ENCODE measurements at regions not wholly inside any gene's neighbourhood (a gene's known extent, or its start where the extent isn't known, plus 50 kb on each side); places are given as distances from the start of the nearest gene placed in this dataset.

DNA sequence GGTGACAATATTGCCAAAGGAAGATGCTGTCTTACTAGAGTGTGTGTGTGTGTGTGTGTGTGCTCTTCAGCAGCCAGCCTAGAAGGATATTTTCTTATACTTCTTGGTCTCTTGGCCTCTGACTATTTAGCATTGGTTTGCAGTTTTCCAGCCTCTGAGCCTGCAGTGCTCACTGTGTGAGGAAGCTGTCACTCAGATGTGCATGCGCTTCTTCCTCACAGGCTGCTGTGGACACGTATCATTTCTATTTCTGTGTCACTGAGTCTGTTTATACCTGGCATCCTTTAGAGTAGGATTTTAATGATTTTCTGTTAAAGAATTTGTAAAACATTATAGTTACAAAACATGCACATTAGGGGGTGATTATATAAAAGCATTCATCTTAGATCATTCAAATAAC, 83.3 kb downstream of the ALDH8A1 start:
- Mint-ChIP-seq H3K36me3 (no peaks in the 10 kb centered on the region), H3K9me3 (no peaks in the 10 kb centered on the region), H3K27ac (no peak overlapping the region), H3K4me3 (no peak overlapping the region), H3K27me3 (ENCODE audit: low read depth in 3 of 3) (peaks cover 0 to 4% (median 0%) of the 10 kb centered on the region in 3 donors), H3K4me1 (no peaks in the 10 kb centered on the region)
- no peak for DNase-seq

DNA sequence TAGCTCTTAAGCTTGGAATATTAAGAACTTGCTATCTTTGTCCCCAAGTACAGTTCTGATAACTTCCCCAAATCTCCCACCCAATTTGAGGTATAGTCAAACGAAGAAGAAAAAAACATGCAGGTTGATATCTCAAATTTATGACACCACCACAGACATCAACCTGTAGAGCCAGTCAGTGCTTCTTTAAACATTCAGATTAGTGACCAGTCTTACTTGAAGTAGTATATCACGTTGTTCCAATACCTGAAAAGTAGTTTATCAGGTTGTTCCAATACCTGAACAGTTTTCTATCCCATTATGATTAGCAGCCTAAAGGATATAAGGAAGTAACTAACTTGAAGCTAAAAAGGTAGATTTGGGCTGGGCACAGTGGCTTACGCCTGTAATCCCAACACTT, 85.3 kb downstream of the ALDH8A1 start:
- H3K4me3 Mint-ChIP-seq: no peak overlapping the region
- no peak for DNase-seq
- peaks cover 0 to 4% (median 0%) of the 10 kb centered on the region in 3 donors for H3K27me3 Mint-ChIP-seq (ENCODE audit: low read depth in 3 of 3)
- H3K9me3 Mint-ChIP-seq: no peaks in the 10 kb centered on the region
- no peaks in the 10 kb centered on the region for H3K36me3 Mint-ChIP-seq
- no peaks in the 10 kb centered on the region for H3K4me1 Mint-ChIP-seq
- H3K27ac Mint-ChIP-seq: no peak overlapping the region

DNA sequence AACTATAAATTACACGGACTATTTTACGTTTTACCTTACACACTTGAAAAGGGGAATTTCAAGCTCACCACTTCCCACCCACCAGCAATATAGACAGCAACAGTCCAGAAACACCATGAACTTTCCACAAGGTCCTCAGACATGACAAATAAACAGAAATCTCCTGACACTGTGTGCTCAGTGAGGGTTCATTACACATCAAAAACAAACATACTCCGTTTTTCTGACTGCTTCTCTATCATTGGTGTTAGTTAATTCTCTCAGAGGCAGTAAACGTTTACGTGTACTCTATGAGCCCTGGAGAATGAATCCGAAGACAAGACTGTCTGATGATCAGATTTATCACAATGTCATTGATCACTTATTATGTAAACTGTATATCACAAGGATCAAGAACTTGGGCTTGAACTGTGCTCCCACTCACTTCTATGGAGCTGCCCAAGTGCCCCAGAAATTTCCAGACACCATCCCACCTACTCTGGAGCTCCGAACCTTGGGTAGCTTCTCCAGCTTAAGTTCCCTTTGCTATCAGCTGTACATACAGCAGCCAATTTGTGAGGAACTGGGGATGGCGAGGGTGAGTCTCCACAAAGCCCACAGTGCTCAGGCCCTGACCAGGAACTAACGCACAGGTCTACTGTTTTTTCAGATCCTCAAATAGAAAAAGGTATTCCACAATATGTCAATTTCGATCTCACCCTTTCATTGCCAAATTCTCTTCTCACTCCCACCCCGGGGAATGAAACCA, 86.0 kb downstream of the ALDH8A1 start:
- no peaks in the 10 kb centered on the region for H3K9me3 Mint-ChIP-seq
- peaks cover 0 to 4% (median 0%) of the 10 kb centered on the region in 3 donors for H3K27me3 Mint-ChIP-seq (ENCODE audit: low read depth in 3 of 3)

DNA sequence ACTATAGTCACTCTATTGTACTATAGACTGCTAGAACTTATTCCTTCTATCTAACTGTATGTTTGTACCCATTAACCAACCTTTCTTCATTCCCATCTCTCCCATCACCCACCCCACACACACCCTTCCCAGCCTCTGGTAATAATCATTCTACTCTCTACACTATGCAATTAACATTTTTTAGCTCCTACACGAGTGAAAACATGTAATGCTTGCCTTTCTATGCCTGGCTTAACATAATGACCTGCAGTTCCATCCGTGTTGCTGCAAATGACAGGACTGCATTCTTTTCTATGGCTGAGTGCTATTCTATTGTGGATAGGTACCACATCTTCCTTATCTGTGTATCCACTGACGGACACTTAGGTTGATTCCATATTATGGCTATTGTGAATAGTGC, 95.5 kb downstream of the ALDH8A1 start:
- Mint-ChIP-seq H3K4me3 (no peak overlapping the region), H3K27ac (no peak overlapping the region), H3K27me3 (ENCODE audit: low read depth in 3 of 3) (no peaks in the 10 kb centered on the region), H3K9me3 (peaks cover 0 to 2% (median 0%) of the 10 kb centered on the region in 6 donors), H3K4me1 (no peaks in the 10 kb centered on the region), H3K36me3 (no peaks in the 10 kb centered on the region)
- no peak for DNase-seq

More for the DNA sequence above, 86.0 kb downstream of the ALDH8A1 start:
- no peaks in the 10 kb centered on the region for H3K36me3 Mint-ChIP-seq
- no peak overlapping the region for H3K4me3 Mint-ChIP-seq
- no peak for DNase-seq
- H3K4me1 Mint-ChIP-seq: no peaks in the 10 kb centered on the region
- H3K27ac Mint-ChIP-seq: no peak overlapping the region

DNA sequence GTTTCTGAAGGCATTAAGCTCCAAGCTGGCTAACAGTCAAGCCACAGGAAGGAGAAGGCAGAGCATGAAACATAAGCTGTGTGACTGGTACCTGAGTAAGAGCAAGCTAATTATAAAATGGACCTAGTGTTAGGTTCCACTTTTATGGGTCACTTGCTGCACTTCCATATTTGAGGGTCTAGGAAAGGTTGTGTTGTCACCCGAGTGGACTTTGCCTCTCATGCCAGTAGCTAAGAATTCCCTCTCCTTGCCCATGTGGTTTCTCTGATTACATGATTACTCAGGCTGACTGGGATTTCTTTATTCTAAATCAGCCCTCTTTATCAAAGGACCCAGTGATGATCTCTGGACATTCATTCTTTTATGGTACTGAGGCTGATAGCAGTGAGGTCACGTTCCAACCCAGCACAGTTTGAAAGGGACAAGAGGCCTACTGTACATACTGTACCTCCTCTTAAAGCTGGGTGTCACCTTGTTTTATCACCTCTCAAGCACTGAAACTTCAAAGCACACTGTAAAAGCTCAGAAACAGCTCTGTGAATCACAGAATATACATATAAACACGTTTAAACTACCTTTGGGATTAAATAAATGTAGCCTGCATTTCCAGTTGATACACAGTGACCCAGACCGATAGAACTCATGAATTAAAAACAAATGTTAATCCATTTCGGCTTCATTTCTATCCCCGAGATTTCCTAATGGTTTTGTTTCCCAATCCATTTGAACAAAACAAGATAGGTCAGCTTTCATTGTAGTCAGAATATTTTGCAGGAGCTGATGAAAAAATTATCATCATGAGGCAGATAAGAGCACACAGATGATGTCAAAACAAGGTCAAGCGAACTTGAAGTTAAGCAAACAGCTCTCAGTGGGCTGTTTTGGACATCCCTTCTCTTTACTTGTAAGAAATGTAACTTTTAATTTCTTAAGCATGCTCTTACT, 96.5 kb downstream of the ALDH8A1 start:
- H3K4me1 Mint-ChIP-seq: no peaks in the 10 kb centered on the region
- H3K27ac Mint-ChIP-seq: no peak overlapping the region

DNA sequence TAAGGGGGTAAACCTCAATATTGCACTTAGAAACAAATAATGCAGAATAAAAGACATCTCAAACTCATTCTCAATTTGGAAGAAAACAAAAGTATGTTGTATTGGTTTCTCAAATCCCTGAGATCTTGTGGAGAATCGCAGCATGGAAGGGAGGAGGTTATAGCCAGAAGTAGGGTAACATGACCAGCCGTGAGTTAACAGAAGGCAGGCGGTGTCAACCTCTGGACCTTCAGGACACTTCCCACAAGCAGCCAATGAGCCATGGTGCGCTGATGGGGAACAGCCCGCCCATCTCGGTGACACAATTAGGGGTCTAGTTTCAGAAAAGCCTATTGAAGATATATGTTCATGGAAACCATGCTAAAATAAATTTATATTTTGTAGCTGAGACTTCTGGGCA, 98.4 kb downstream of the ALDH8A1 start:
- Mint-ChIP-seq H3K4me1 (no peaks in the 10 kb centered on the region), H3K36me3 (no peaks in the 10 kb centered on the region), H3K4me3 (no peak overlapping the region), H3K27ac (no peak overlapping the region), H3K9me3 (peaks cover 0 to 2% (median 0%) of the 10 kb centered on the region in 6 donors), H3K27me3 (ENCODE audit: low read depth in 3 of 3) (peaks cover 0 to 8% (median 0%) of the 10 kb centered on the region in 3 donors)
- no peak for DNase-seq

More for the DNA sequence above, 96.5 kb downstream of the ALDH8A1 start:
- no peak overlapping the region for H3K4me3 Mint-ChIP-seq
- peaks cover 0 to 2% (median 0%) of the 10 kb centered on the region in 6 donors for H3K9me3 Mint-ChIP-seq
- DNase-seq: no peak
- no peaks in the 10 kb centered on the region for H3K27me3 Mint-ChIP-seq (ENCODE audit: low read depth in 3 of 3)
- no peaks in the 10 kb centered on the region for H3K36me3 Mint-ChIP-seq

DNA sequence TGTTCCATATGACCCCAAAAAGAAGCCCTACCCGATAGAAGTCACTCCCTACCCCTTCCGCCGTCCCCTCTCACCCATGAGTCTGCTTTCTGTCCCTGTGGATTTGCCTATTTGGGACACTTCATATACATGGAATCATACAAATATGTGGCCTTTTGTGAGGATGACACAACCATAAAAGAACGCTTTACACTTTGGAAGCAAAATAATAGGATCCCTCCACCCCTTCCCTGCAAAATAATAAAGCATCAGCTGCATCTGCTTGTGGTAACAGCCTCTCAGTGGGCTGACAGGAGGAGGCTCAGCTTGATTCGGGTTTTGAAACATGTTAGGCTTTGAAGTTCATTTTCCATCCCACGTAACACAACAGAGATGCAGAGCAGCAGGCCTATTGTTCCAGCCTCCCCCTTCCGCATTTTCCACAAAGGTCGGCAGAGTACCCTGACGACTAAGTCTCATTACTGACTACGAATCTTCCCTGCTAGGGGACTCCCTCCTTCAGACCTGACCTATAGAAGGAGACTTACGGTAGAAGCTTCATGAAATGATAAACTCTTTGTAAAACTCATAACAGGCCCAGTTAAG, 99.1 kb downstream of the ALDH8A1 start:
- peaks cover 0 to 2% (median 0%) of the 10 kb centered on the region in 6 donors for H3K9me3 Mint-ChIP-seq
- no peaks in the 10 kb centered on the region for H3K4me1 Mint-ChIP-seq
- no peak overlapping the region for H3K4me3 Mint-ChIP-seq
- H3K27ac Mint-ChIP-seq: no peak overlapping the region
- peaks cover 0 to 8% (median 0%) of the 10 kb centered on the region in 3 donors for H3K27me3 Mint-ChIP-seq (ENCODE audit: low read depth in 3 of 3)
- DNase-seq: no peak
- H3K36me3 Mint-ChIP-seq: no peaks in the 10 kb centered on the region

DNA sequence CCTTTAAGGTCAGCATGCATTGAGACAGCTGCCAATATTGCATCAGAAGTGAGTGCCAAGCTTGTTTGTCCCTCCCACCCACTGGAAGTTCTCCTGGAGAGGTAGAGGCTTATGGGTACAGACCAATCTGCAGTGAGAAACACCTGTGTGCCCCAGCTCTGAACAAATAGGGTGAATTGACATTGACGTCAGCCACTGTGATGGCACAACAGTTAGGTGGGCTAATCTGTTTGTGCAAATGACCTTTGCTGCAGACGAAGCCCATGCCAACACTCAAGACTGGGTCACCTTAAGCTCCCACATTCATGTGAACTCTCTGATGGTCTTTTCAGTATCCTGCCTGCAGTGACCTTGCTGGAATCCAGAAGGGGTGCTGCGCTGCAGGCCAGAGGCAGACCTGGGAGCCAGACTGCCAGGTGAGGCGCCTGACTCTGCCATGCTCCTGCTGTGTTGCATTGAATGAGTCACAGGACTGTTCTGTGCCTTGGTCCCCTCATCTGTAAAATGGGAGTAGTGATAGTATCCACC, 99.9 kb downstream of the ALDH8A1 start:
- H3K27me3 Mint-ChIP-seq (ENCODE audit: low read depth in 3 of 3): peaks cover 0 to 8% (median 0%) of the 10 kb centered on the region in 3 donors
- no peaks in the 10 kb centered on the region for H3K36me3 Mint-ChIP-seq
- no peaks in the 10 kb centered on the region for H3K4me1 Mint-ChIP-seq
- H3K9me3 Mint-ChIP-seq: peaks cover 0 to 2% (median 0%) of the 10 kb centered on the region in 6 donors
- no peak overlapping the region for H3K4me3 Mint-ChIP-seq
- H3K27ac Mint-ChIP-seq: no peak overlapping the region
- DNase-seq: no peak

DNA sequence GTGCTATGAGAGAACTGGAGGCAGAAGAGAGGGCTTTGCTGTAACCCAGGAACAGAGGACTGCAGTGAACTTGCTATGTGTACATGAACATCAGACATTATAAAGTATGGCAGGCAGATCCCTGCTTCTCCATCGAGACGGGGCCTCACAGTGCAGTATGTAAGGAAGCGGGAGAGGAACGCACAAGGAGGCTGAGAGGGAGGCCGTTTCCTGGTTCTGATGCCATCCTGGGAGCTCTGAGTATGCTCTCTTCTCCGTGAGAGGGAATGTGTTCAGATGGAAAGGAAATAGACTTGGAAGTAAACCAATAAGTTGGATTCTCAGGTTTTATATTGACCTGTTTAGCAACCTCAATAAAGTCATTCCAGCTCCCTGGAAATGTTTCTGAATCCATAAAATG, 101.8 kb downstream of the ALDH8A1 start:
- Mint-ChIP-seq H3K4me3 (no peak overlapping the region), H3K27ac (no peak overlapping the region), H3K9me3 (no peaks in the 10 kb centered on the region), H3K4me1 (no peaks in the 10 kb centered on the region), H3K36me3 (no peaks in the 10 kb centered on the region), H3K27me3 (ENCODE audit: low read depth in 3 of 3) (peaks cover 0 to 8% (median 0%) of the 10 kb centered on the region in 3 donors)
- no peak for DNase-seq

DNA sequence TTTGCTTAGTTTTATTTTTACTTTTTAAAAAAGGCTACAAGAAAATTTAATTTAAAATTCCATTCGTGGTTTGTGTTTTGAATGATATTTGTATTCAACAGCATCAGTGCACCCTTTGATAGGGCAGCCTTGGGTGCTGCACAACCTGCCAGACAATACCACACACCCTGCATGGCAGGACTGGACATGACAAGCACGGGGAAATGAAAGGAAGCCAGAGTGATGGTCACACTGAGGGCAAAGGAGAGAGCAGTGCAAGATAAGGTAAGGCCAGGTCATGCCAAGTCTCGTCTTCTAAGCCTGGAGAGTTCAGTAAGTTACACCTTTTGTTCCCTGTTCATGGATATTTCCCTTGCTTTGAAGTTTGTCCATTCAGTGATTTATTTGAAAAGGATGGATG, 103.0 kb downstream of the ALDH8A1 start:
- DNase-seq: no peak
- Mint-ChIP-seq H3K4me1 (no peaks in the 10 kb centered on the region), H3K27ac (no peak overlapping the region), H3K4me3 (no peak overlapping the region), H3K9me3 (no peaks in the 10 kb centered on the region), H3K27me3 (ENCODE audit: low read depth in 3 of 3) (peaks cover 0 to 8% (median 0%) of the 10 kb centered on the region in 3 donors), H3K36me3 (no peaks in the 10 kb centered on the region)

DNA sequence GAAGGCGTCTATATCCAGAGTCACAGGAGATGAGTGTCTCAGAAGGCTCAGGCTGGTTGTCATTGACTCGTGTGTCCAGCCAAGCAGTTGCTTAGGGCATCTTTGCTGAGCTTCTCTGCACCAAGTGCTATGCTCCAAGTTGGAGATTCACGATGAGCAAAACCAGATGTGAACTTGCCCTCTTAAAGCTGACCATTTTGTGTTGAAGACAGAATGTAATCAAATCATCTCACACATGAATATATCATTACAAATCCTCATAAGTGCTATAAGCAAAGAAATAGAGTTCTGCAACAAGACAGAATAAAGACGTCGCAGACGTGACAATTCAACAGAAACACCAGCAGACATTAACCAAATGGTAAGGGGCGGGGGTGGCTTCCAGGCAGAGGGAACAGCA, 103.9 kb downstream of the ALDH8A1 start:
- H3K4me3 Mint-ChIP-seq: no peak overlapping the region
- H3K27ac Mint-ChIP-seq: no peak overlapping the region
- no peaks in the 10 kb centered on the region for H3K4me1 Mint-ChIP-seq
- H3K36me3 Mint-ChIP-seq: no peaks in the 10 kb centered on the region
- peaks cover 0 to 8% (median 0%) of the 10 kb centered on the region in 3 donors for H3K27me3 Mint-ChIP-seq (ENCODE audit: low read depth in 3 of 3)
- DNase-seq: no peak
- H3K9me3 Mint-ChIP-seq: no peaks in the 10 kb centered on the region

DNA sequence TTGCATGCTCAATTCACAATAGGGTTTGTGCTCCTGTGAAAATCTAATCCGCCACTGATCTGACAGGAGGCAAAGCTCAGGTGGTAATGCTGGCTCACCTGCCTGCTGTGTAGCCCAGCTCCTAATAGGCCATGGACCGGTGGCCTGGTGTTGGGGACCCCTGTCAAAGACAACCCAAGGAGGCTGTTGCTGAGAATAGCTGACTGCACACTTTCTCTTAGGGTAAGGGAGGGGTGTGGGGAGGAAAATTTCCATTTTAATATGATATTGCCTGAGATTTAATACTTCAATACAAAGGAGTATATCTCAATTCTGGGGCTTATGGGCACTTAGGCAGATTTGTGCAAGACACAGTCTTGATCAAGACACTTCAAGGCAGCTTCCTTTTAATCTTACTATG, 105.8 kb downstream of the ALDH8A1 start:
- Mint-ChIP-seq H3K36me3 (no peaks in the 10 kb centered on the region), H3K27me3 (ENCODE audit: low read depth in 3 of 3) (peaks cover 0 to 8% (median 0%) of the 10 kb centered on the region in 3 donors), H3K4me3 (no peak overlapping the region), H3K4me1 (no peaks in the 10 kb centered on the region), H3K9me3 (no peaks in the 10 kb centered on the region), H3K27ac (no peak overlapping the region)
- DNase-seq: no peak

DNA sequence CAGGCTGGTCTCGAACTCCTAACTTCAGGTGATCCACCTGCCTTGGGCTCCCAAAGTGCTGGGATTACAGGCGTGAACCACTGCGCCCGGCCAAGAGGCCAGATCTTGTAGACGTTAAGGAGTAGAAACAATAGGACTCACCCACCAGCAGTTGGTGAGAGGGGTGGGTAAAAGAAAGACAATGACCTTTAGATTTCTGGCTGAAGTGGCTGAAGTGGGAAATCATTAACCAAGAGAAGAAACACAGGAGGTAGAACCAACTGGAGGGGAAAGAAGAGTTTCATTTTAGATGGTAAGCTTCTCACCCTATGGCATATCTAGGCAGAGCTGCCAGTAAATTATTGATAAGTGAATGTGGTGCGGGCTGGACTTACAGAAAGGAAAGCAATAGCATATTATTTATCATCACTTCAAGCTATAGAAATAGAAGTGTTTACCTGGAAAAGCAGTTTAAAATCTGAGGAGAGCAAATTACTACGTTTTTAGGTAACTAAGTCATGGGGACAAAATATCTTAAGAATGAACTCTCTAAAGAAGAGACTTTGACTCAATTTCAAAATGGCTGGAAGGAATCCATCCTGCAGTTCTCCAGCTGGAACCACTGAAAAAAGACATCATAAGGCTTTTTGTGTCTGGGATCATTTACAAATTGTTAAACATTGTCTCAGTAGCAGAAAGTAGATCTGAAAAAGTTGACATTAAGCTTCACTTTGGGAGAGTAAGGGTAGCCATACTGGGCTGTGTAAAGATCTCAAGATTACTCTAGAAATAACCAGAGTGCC, 109.6 kb downstream of the ALDH8A1 start:
- no peak overlapping the region for H3K27ac Mint-ChIP-seq
- no peak for DNase-seq
- no peak overlapping the region for H3K4me3 Mint-ChIP-seq
- peaks cover 0 to 7% (median 0%) of the 10 kb centered on the region in 3 donors for H3K27me3 Mint-ChIP-seq (ENCODE audit: low read depth in 3 of 3)
- H3K4me1 Mint-ChIP-seq: no peaks in the 10 kb centered on the region
- no peaks in the 10 kb centered on the region for H3K9me3 Mint-ChIP-seq
- H3K36me3 Mint-ChIP-seq: no peaks in the 10 kb centered on the region
